HEK293 (cell line): ENCODE measurements at regions not wholly inside any gene's neighbourhood (a gene's known extent, or its start where the extent isn't known, plus 50 kb on each side); places are given as distances from the start of the nearest gene placed in this dataset.
A peak's percentile ranks its signal among the peaks of the same experiment; 100 is the strongest.
"Not testable (repeated sequence)": the region's sequence is repeated elsewhere in the genome, so short reads cannot be mapped to it uniquely, and the experiment has no call there.

Experiments used
- CTCF ChIA-PET: fragments of 350-600 bp; formaldehyde crosslinking; extraction: SDS; loops from one replicate; lab custom pipeline; 2021; ENCODE audit warnings: antibody characterized with exemption; lab: Yijun Ruan, JAX
- POLR2A ChIA-PET: fragments of 300-600 bp; formaldehyde crosslinking; extraction: SDS; loops from one replicate; lab custom pipeline; 2020; ENCODE audit warnings: antibody characterized with exemption, inconsistent platforms; lab: Yijun Ruan, JAX
- H3K27ac ChIP-seq: fragments of 200-500 bp; sonication (Bioruptor generic); 2 replicates; pipeline ENCODE4 v1.5.1; 2014; ENCODE audit warnings: low read depth, low read length, control low read depth, inconsistent platforms; ENCODE audit errors: extremely low read depth
- H3K36me3 ChIP-seq, 2 experiments: fragments of 200-500 bp in 1 of 2; sonication (Bioruptor generic) in 1 of 2; 1 replicate in 1 of 2; 2 replicates in 1 of 2; pipeline ENCODE4 v1.5.1; 2014 to 2017; ENCODE audit warnings: inconsistent platforms in 2 of 2, low read length in 2 of 2; ENCODE audit not compliant: control insufficient read depth in 2 of 2, insufficient read depth in 1 of 2
- H3K4me1 ChIP-seq: fragments of 200-500 bp; sonication (Bioruptor generic); 2 replicates; pipeline ENCODE4 v1.5.1; 2014; ENCODE audit warnings: mild to moderate bottlenecking, low read length, inconsistent platforms; ENCODE audit not compliant: control insufficient read depth, insufficient read depth
- H3K4me3 ChIP-seq: 2 replicates; pipeline ENCODE4 v1.5.1; 2011; ENCODE audit warnings: low read depth, mild to moderate bottlenecking, control low read depth, low read length, moderate library complexity
- H3K9me3 ChIP-seq: fragments of 200-500 bp; sonication (Bioruptor generic); 2 replicates; pipeline ENCODE4 v1.5.1; 2014; ENCODE audit warnings: low read depth, low read length, inconsistent platforms; ENCODE audit not compliant: control insufficient read depth, insufficient read depth
- FEZF1 ChIP-seq: fragments of 450-650 bp; formaldehyde crosslinking; IDR thresholded peaks from 2 replicates; pipeline ENCODE4 v1.5.1; 2016; ENCODE audit warnings: missing biosample characterization, missing genetic modification characterization
- KLF7 ChIP-seq: fragments of 450-650 bp; formaldehyde crosslinking; IDR thresholded peaks from 2 replicates; pipeline ENCODE4 v1.5.1; 2016; ENCODE audit warnings: missing biosample characterization, missing genetic modification characterization, borderline replicate concordance
- OSR2 ChIP-seq: fragments of 450-650 bp; formaldehyde crosslinking; IDR thresholded peaks from 2 replicates; pipeline ENCODE4 v1.5.1; 2016; ENCODE audit warnings: missing biosample characterization, missing genetic modification characterization
- OVOL3 ChIP-seq: fragments of 450-650 bp; formaldehyde crosslinking; IDR thresholded peaks from 2 replicates; pipeline ENCODE4 v1.5.1; 2016; ENCODE audit warnings: missing biosample characterization, missing genetic modification characterization
- PRDM1 ChIP-seq: fragments of 450-650 bp; formaldehyde crosslinking; IDR thresholded peaks from 2 replicates; pipeline ENCODE4; 2016; ENCODE audit warnings: missing biosample characterization, missing genetic modification characterization
- SETDB1 ChIP-seq: IDR thresholded peaks from one replicate; pipeline ENCODE4 v1.6.1; 2017; ENCODE audit warnings: mild to moderate bottlenecking, low read length, moderate library complexity, mixed read lengths; ENCODE audit not compliant: insufficient read length
- ZBTB1 ChIP-seq: fragments of 450-650 bp; formaldehyde crosslinking; IDR thresholded peaks from 2 replicates; pipeline ENCODE4 v1.5.1; 2016; ENCODE audit warnings: missing biosample characterization, missing genetic modification characterization
- ZBTB7A ChIP-seq: fragments of 450-650 bp; formaldehyde crosslinking; IDR thresholded peaks from 2 replicates; pipeline ENCODE4 v1.5.1; 2016; ENCODE audit warnings: low read depth, missing biosample characterization, missing genetic modification characterization
- ZNF112 ChIP-seq: fragments of 450-650 bp; formaldehyde crosslinking; IDR thresholded peaks from 2 replicates; pipeline ENCODE4 v1.5.0; 2017; ENCODE audit warnings: missing biosample characterization, missing genetic modification characterization
- ZNF19 ChIP-seq: fragments of 450-650 bp; formaldehyde crosslinking; IDR thresholded peaks from 2 replicates; pipeline ENCODE4; 2016; ENCODE audit warnings: missing biosample characterization, missing genetic modification characterization, low read depth
- ZNF221 ChIP-seq: fragments of 450-650 bp; formaldehyde crosslinking; IDR thresholded peaks from 2 replicates; pipeline ENCODE4 v1.5.1; 2017; ENCODE audit warnings: missing biosample characterization, missing genetic modification characterization, borderline replicate concordance
- ZNF266 ChIP-seq: fragments of 450-650 bp; formaldehyde crosslinking; IDR thresholded peaks from 2 replicates; pipeline ENCODE4 v1.5.1; 2016; ENCODE audit warnings: missing biosample characterization, missing genetic modification characterization, low read depth
- ZNF37A ChIP-seq: fragments of 450-650 bp; IDR thresholded peaks from 2 replicates; pipeline ENCODE4 v1.5.1; 2018; ENCODE audit warnings: missing biosample characterization, missing genetic modification characterization
- ZNF585B ChIP-seq: fragments of 450-650 bp; formaldehyde crosslinking; IDR thresholded peaks from 2 replicates; pipeline ENCODE4 v1.5.1; 2016; ENCODE audit warnings: missing biosample characterization, missing genetic modification characterization
- ZNF623 ChIP-seq: fragments of 450-650 bp; formaldehyde crosslinking; IDR thresholded peaks from 2 replicates; pipeline ENCODE4 v1.5.1; 2016; ENCODE audit warnings: missing biosample characterization, missing genetic modification characterization
- ZNF707 ChIP-seq: fragments of 450-650 bp; formaldehyde crosslinking; IDR thresholded peaks from 2 replicates; pipeline ENCODE4 v1.5.1; 2016; ENCODE audit warnings: missing biosample characterization, missing genetic modification characterization
- ZNF747 ChIP-seq: fragments of 450-650 bp; formaldehyde crosslinking; IDR thresholded peaks from 2 replicates; pipeline ENCODE4 v1.5.1; 2016; ENCODE audit warnings: missing biosample characterization, missing genetic modification characterization
- ZNF777 ChIP-seq: fragments of 450-650 bp; formaldehyde crosslinking; IDR thresholded peaks from 2 replicates; pipeline ENCODE4 v1.5.1; 2017; ENCODE audit warnings: missing biosample characterization, missing genetic modification characterization, borderline replicate concordance
- ZNF830 ChIP-seq: fragments of 450-650 bp; IDR thresholded peaks from 2 replicates; pipeline ENCODE4 v1.5.0; 2018; ENCODE audit warnings: missing biosample characterization, missing genetic modification characterization, low read depth, mild to moderate bottlenecking, moderate library complexity
- TF ChIP-seq, protein P1 (sequence below): fragments of 450-650 bp; formaldehyde crosslinking; IDR thresholded peaks from 2 replicates; pipeline ENCODE4 v1.5.1; 2017; ENCODE audit warnings: missing biosample characterization, missing genetic modification characterization
- TF ChIP-seq, protein P2 (sequence below): fragments of 450-650 bp; formaldehyde crosslinking; IDR thresholded peaks from 2 replicates; pipeline ENCODE4 v1.5.1; 2017; ENCODE audit warnings: missing biosample characterization, mild to moderate bottlenecking, missing genetic modification characterization, moderate library complexity
- TF ChIP-seq, protein P3 (sequence below): fragments of 450-650 bp; formaldehyde crosslinking; conservative IDR thresholded peaks from 2 replicates; pipeline ENCODE4 v1.5.1; 2016; ENCODE audit warnings: low read depth, missing biosample characterization, missing genetic modification characterization

DNA sequence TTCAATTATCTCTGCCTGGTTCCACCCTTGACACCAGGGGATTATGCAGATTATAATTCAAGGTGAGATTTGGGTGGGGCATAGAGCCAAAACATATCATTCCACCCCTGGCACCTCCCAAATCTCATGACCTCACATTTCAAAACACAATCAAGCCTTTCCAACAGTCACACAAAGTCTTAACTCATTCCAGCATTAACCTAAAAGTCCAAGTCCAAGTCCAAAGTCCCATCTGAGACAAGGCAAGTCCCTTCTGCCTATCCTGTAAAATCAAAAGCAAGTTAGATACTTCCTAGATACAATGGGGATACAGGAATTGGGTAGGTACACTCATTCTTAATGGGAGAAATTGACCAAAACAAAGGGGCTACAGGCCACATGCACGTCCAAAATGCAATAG is 73.7 kb upstream of the SLC24A3 start (continued):
- no peak for TF ChIP-seq ZNF777 (tag by site-specific recombination)
- TF ChIP-seq ZNF266 (tag by site-specific recombination) = no peak
- TF ChIP-seq, protein P1, sequence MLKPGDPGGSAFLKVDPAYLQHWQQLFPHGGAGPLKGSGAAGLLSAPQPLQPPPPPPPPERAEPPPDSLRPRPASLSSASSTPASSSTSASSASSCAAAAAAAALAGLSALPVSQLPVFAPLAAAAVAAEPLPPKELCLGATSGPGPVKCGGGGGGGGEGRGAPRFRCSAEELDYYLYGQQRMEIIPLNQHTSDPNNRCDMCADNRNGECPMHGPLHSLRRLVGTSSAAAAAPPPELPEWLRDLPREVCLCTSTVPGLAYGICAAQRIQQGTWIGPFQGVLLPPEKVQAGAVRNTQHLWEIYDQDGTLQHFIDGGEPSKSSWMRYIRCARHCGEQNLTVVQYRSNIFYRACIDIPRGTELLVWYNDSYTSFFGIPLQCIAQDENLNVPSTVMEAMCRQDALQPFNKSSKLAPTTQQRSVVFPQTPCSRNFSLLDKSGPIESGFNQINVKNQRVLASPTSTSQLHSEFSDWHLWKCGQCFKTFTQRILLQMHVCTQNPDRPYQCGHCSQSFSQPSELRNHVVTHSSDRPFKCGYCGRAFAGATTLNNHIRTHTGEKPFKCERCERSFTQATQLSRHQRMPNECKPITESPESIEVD (tag by site-specific recombination) = no peak

DNA sequence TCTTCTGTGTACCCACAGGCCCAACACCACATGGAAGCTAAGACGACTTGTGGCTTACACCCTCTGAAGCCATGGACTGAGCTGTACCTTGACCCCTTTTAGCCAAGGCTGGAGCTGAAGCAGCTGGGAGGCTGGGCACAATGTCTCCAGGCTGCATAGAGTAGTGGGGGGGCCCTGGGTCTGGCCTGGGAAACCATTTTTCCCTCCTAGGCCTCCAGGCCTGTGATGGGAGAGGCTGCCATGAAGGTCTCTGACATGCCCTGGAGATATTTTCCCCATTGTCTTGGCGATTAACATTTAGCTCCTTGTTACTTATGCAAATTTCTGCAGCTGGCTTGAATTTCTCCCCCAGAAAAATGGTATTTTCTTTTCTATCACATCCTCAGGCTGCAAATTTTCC is 72.9 kb upstream of the SLC24A3 start:
- POLR2A ChIA-PET, H3K4me1 ChIP-seq, H3K9me3 ChIP-seq, H3K27ac ChIP-seq, H3K36me3 ChIP-seq, CTCF ChIA-PET, H3K4me3 ChIP-seq: not testable (repeated sequence)
- peak; percentile 13 for TF ChIP-seq SETDB1
- peak; percentile 82 for TF ChIP-seq ZNF585B

DNA sequence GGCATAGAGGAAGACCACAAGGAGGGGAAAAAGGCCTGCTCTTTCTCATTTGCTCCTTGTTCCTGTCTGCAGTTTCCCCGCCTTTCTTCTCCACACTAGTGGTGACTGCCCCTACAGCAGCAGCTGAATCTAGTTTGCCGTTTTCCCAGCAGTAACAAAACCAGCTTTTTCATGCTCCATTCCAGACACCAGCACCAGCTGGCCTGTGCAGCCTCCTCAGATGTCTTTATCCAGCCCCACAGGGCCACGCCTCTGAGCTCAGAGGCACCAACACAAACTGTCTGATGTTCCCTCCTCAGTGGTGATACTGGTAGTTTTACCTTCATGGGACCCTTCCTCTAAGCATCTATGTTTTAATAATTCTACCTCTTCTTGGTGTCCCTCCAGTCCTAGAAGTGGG is 70.4 kb upstream of the SLC24A3 start:
- TF ChIP-seq ZNF19 (tag by site-specific recombination) (no peak), ZNF747 (tag by site-specific recombination) (no peak), ZNF221 (tag by site-specific recombination) (no peak), ZBTB1 (no peak)
- Histone ChIP-seq H3K4me1 (no peaks in the 10 kb centered on the region), H3K9me3 (no peaks in the 10 kb centered on the region), H3K27ac (no peak overlapping the region), H3K36me3 (no peaks in the 10 kb centered on the region), H3K4me3 (no peak overlapping the region)
- POLR2A ChIA-PET = no interaction called here
- CTCF ChIA-PET = no interaction called here

DNA sequence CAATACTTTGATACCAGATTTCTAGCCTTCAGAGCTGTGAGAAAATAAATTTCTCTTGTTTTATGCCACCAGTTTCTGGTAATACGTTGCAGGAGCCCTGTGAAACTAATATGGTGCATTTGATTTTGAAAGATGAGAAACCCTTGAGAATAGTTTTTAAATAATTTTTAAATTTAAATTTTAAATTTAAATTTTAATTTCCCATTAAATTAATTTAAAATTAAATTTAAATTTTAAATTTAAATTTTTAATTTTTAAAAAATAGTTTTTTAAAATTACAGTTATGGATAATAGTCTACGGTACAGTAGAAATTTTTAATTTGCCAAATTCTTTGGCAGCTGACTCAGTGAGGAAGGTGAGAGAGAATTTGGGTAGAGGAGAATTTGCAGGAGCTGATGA is 68.6 kb upstream of the SLC24A3 start:
- no peak overlapping the region for H3K4me3 ChIP-seq
- POLR2A ChIA-PET = no interaction called here
- H3K36me3 ChIP-seq = no peaks in the 10 kb centered on the region
- H3K9me3 ChIP-seq = no peaks in the 10 kb centered on the region
- no peaks in the 10 kb centered on the region for H3K4me1 ChIP-seq
- CTCF ChIA-PET = no interaction called here
- H3K27ac ChIP-seq = no peak overlapping the region
- TF ChIP-seq OVOL3 = no peak
- TF ChIP-seq ZNF623 (tag by site-specific recombination) = no peak
- no peak for TF ChIP-seq ZNF777 (tag by site-specific recombination)
- no peak for TF ChIP-seq ZNF37A (tag by site-specific recombination)
- TF ChIP-seq ZNF830 (tag by site-specific recombination) = no peak
- TF ChIP-seq ZNF707 (tag by site-specific recombination) = no peak
- TF ChIP-seq ZBTB7A (tag by site-specific recombination) = no peak
- no peak for TF ChIP-seq OSR2 (tag by site-specific recombination)
- no peak for TF ChIP-seq PRDM1 (tag by site-specific recombination)
- no peak for TF ChIP-seq ZNF112 (tag by site-specific recombination)
- TF ChIP-seq, protein P2, sequence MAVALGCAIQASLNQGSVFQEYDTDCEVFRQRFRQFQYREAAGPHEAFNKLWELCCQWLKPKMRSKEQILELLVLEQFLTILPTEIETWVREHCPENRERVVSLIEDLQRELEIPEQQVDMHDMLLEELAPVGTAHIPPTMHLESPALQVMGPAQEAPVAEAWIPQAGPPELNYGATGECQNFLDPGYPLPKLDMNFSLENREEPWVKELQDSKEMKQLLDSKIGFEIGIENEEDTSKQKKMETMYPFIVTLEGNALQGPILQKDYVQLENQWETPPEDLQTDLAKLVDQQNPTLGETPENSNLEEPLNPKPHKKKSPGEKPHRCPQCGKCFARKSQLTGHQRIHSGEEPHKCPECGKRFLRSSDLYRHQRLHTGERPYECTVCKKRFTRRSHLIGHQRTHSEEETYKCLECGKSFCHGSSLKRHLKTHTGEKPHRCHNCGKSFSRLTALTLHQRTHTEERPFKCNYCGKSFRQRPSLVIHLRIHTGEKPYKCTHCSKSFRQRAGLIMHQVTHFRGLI = no peak
- TF ChIP-seq, protein P3, sequence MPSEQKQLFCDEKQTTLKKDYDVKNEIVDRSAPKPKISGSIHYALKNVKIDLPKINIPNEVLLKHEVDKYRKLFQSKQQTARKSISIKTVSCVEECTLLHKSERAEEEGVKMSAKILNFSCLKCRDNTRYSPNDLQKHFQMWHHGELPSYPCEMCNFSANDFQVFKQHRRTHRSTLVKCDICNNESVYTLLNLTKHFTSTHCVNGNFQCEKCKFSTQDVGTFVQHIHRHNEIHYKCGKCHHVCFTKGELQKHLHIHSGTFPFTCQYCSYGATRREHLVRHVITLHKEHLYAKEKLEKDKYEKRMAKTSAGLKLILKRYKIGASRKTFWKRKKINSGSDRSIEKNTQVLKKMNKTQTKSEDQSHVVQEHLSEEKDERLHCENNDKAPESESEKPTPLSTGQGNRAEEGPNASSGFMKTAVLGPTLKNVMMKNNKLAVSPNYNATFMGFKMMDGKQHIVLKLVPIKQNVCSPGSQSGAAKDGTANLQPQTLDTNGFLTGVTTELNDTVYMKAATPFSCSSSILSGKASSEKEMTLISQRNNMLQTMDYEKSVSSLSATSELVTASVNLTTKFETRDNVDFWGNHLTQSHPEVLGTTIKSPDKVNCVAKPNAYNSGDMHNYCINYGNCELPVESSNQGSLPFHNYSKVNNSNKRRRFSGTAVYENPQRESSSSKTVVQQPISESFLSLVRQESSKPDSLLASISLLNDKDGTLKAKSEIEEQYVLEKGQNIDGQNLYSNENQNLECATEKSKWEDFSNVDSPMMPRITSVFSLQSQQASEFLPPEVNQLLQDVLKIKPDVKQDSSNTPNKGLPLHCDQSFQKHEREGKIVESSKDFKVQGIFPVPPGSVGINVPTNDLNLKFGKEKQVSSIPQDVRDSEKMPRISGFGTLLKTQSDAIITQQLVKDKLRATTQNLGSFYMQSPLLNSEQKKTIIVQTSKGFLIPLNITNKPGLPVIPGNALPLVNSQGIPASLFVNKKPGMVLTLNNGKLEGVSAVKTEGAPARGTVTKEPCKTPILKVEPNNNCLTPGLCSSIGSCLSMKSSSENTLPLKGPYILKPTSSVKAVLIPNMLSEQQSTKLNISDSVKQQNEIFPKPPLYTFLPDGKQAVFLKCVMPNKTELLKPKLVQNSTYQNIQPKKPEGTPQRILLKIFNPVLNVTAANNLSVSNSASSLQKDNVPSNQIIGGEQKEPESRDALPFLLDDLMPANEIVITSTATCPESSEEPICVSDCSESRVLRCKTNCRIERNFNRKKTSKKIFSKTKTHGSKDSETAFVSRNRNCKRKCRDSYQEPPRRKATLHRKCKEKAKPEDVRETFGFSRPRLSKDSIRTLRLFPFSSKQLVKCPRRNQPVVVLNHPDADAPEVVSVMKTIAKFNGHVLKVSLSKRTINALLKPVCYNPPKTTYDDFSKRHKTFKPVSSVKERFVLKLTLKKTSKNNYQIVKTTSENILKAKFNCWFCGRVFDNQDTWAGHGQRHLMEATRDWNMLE (tag by site-specific recombination) = no peak
- TF ChIP-seq KLF7 (tag by site-specific recombination) = no peak
- TF ChIP-seq, protein P1 (tag by site-specific recombination) = no peak
- TF ChIP-seq FEZF1 = no peak
